WTC11 (cell line): ENCODE measurements at regions not wholly inside any gene's neighbourhood (a gene's known extent, or its start where the extent isn't known, plus 50 kb on each side); places are given as distances from the start of the nearest gene placed in this dataset.

Source experiments
- ATAC-seq: fragments of 200-7000 bp; cut with Tn5 transposase; 2 replicates; pipeline ENCODE4 v1.10.0; 2021; ENCODE audit warnings: mild to moderate bottlenecking, moderate library complexity
- CTCF ChIA-PET: fragments of 300-600 bp; sonication (Branson Sonifier 250); formaldehyde crosslinking; loops from one replicate; lab custom pipeline; 2021; ENCODE audit warnings: antibody characterized with exemption; lab: Charles Lee
- POLR2A ChIA-PET: fragments of 350-600 bp; sonication (Branson Sonifier 250); formaldehyde crosslinking; loops from one replicate; lab custom pipeline; 2021; ENCODE audit warnings: antibody characterized with exemption; lab: Charles Lee
- DNase-seq: peaks from one replicate; pipeline ENCODE4 v3.0.0; 2021; ENCODE audit warnings: low spot score
- H3K27ac Mint-ChIP-seq: 2 replicates; pipeline ENCODE4 v1.8.0; 2021; ENCODE audit warnings: mixed read lengths
- H3K27me3 Mint-ChIP-seq: 2 replicates; pipeline ENCODE4 v1.8.0; 2021; ENCODE audit warnings: low read depth, mild to moderate bottlenecking, moderate library complexity, mixed read lengths
- H3K36me3 Mint-ChIP-seq: 2 replicates; pipeline ENCODE4 v1.8.0; 2021; ENCODE audit warnings: mixed read lengths
- H3K4me1 Mint-ChIP-seq: 2 replicates; pipeline ENCODE4 v1.8.0; 2022; ENCODE audit warnings: mixed read lengths
- H3K4me3 Mint-ChIP-seq: 2 replicates; pipeline ENCODE4 v1.8.0; 2021; ENCODE audit warnings: mild to moderate bottlenecking, moderate library complexity, mixed read lengths
- H3K9me3 Mint-ChIP-seq: 2 replicates; pipeline ENCODE4 v1.8.0; 2021; ENCODE audit warnings: mixed read lengths
- E2F1 ChIP-seq: sonication (generic); formaldehyde crosslinking; IDR thresholded peaks from 2 replicates; pipeline ENCODE4 v1.8.0; 2022; ENCODE audit warnings: mild to moderate bottlenecking, missing genetic modification reagents
- ESRRA ChIP-seq: sonication (generic); formaldehyde crosslinking; IDR thresholded peaks from 2 replicates; pipeline ENCODE4 v1.8.1; 2022; ENCODE audit warnings: mild to moderate bottlenecking, missing genetic modification reagents, borderline replicate concordance
- ETV6 ChIP-seq: sonication (generic); formaldehyde crosslinking; IDR thresholded peaks from 2 replicates; pipeline ENCODE4 v1.8.1; 2022; ENCODE audit warnings: mild to moderate bottlenecking, missing genetic modification reagents
- FOXJ3 ChIP-seq: sonication (generic); formaldehyde crosslinking; IDR thresholded peaks from 2 replicates; pipeline ENCODE4 v1.9.0; 2021; ENCODE audit warnings: missing genetic modification reagents, mild to moderate bottlenecking, borderline replicate concordance
- FOXK1 ChIP-seq: sonication (generic); formaldehyde crosslinking; IDR thresholded peaks from 2 replicates; pipeline ENCODE4 v1.8.0; 2022; ENCODE audit warnings: mild to moderate bottlenecking, moderate library complexity, missing genetic modification reagents
- GRHL2 ChIP-seq: fragments of 250-450 bp; sonication (Bioruptor Pico); IDR thresholded peaks from 2 replicates; pipeline ENCODE4 v1.8.0; 2022; ENCODE audit warnings: mild to moderate bottlenecking, moderate library complexity; ENCODE audit not compliant: insufficient replicate concordance, severe bottlenecking
- GTF2I ChIP-seq: fragments of 250-450 bp; sonication (Bioruptor Pico); conservative IDR thresholded peaks from 2 replicates; pipeline ENCODE4 v1.4.0; 2021; ENCODE audit warnings: mild to moderate bottlenecking
- HMGA2 ChIP-seq: fragments of 250-450 bp; sonication (Bioruptor Pico); IDR thresholded peaks from 2 replicates; pipeline ENCODE4 v1.4.0; 2021; ENCODE audit warnings: mild to moderate bottlenecking, moderate library complexity
- JUN ChIP-seq: sonication (generic); formaldehyde crosslinking; IDR thresholded peaks from 2 replicates; pipeline ENCODE4 v1.8.0; 2023; ENCODE audit warnings: mild to moderate bottlenecking, missing genetic modification reagents
- NFE2L1 ChIP-seq: sonication (generic); formaldehyde crosslinking; IDR thresholded peaks from 2 replicates; pipeline ENCODE4 v1.8.1; 2023; ENCODE audit warnings: missing genetic modification reagents
- NR2C2 ChIP-seq: sonication (generic); formaldehyde crosslinking; IDR thresholded peaks from 2 replicates; pipeline ENCODE4 v1.8.0; 2022; ENCODE audit warnings: mild to moderate bottlenecking, missing genetic modification reagents
- TP53 ChIP-seq: sonication (generic); formaldehyde crosslinking; IDR thresholded peaks from 2 replicates; pipeline ENCODE4 v1.8.1; 2023; ENCODE audit warnings: mild to moderate bottlenecking, missing genetic modification reagents
- USF2 ChIP-seq: sonication (generic); formaldehyde crosslinking; IDR thresholded peaks from 2 replicates; pipeline ENCODE4 v1.8.1; 2023; ENCODE audit warnings: mild to moderate bottlenecking, missing genetic modification reagents, moderate library complexity
- ZMAT4 ChIP-seq: fragments of 250-450 bp; sonication (Bioruptor Pico); IDR thresholded peaks from 2 replicates; pipeline ENCODE4 v1.9.0; 2021; ENCODE audit warnings: mild to moderate bottlenecking
- ZNF263 ChIP-seq: sonication (generic); formaldehyde crosslinking; IDR thresholded peaks from 2 replicates; pipeline ENCODE4 v1.8.1; 2022; ENCODE audit warnings: low read depth, mild to moderate bottlenecking, moderate library complexity, missing genetic modification reagents
- ZNF396 ChIP-seq: fragments of 250-450 bp; sonication (Bioruptor Pico); IDR thresholded peaks from 2 replicates; pipeline ENCODE4 v1.8.0; 2021; ENCODE audit warnings: mild to moderate bottlenecking, moderate library complexity, borderline replicate concordance
- ZNF423 ChIP-seq: fragments of 250-450 bp; sonication (Bioruptor Pico); IDR thresholded peaks from 2 replicates; pipeline ENCODE4 v2.1.2; 2022; ENCODE audit warnings: mild to moderate bottlenecking, moderate library complexity
- ZNF671 ChIP-seq: fragments of 250-450 bp; sonication (Bioruptor Pico); IDR thresholded peaks from 2 replicates; pipeline ENCODE4 v1.8.0; 2021; ENCODE audit warnings: mild to moderate bottlenecking
- TF ChIP-seq, protein P1 (sequence below): sonication (generic); formaldehyde crosslinking; IDR thresholded peaks from 2 replicates; pipeline ENCODE4 v1.8.1; 2022; ENCODE audit warnings: mild to moderate bottlenecking, moderate library complexity, missing genetic modification reagents
- TF ChIP-seq, protein P2 (sequence below): sonication (generic); formaldehyde crosslinking; IDR thresholded peaks from 2 replicates; pipeline ENCODE4 v1.8.0; 2023; ENCODE audit warnings: missing genetic modification reagents, mild to moderate bottlenecking, borderline replicate concordance
- TF ChIP-seq, protein P3 (sequence below): sonication (generic); formaldehyde crosslinking; IDR thresholded peaks from 2 replicates; pipeline ENCODE4 v1.8.1; 2023; ENCODE audit warnings: mild to moderate bottlenecking, missing genetic modification reagents, moderate library complexity
- TF ChIP-seq, protein P4 (sequence below): fragments of 250-450 bp; sonication (Bioruptor Pico); IDR thresholded peaks from 2 replicates; pipeline ENCODE4 v1.9.0; 2021; ENCODE audit warnings: moderate library complexity, mild to moderate bottlenecking, inconsistent platforms, borderline replicate concordance
- TF ChIP-seq, protein P5 (sequence below): fragments of 250-450 bp; sonication (Bioruptor Pico); IDR thresholded peaks from 2 replicates; pipeline ENCODE4 v1.8.0; 2021; ENCODE audit warnings: mild to moderate bottlenecking

DNA sequence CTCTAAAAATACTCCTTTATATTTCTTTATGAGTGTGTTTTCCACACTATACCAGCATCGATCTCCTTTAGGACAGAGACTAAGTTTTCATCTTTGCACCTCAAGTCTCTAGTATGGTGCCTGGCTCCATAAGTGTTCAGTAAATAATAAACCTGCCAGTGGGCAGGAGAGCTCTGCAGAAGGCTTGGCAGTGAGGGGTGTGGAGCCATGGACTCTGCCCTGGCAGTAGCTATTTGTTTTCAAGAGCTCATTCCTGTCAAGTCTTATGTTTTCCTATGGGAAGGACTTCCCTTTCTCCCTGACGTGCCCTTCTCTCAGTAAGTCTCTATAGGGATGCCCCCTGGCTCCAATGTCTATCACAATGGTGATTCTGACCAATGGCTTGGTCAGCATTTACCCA lies 252.2 kb downstream of the PIK3R1 start:
- Mint-ChIP-seq H3K36me3 (no peaks in the 10 kb centered on the region), H3K4me3 (no peak overlapping the region), H3K4me1 (no peaks in the 10 kb centered on the region), H3K9me3 (peaks cover 14% of the 10 kb centered on the region), H3K27ac (no peak overlapping the region), H3K27me3 (no peaks in the 10 kb centered on the region)
- POLR2A ChIA-PET: no interaction called here
- no peak for TF ChIP-seq TP53 (CRISPR knock-in tag)
- no peak for TF ChIP-seq HMGA2 (CRISPR knock-in tag)
- no peak for TF ChIP-seq ZNF423
- no peak for TF ChIP-seq ZNF396 (CRISPR knock-in tag)
- no peak for TF ChIP-seq GTF2I (CRISPR knock-in tag)
- no peak for TF ChIP-seq ESRRA (CRISPR knock-in tag)
- TF ChIP-seq NFE2L1 (CRISPR knock-in tag): no peak
- TF ChIP-seq, protein P1, sequence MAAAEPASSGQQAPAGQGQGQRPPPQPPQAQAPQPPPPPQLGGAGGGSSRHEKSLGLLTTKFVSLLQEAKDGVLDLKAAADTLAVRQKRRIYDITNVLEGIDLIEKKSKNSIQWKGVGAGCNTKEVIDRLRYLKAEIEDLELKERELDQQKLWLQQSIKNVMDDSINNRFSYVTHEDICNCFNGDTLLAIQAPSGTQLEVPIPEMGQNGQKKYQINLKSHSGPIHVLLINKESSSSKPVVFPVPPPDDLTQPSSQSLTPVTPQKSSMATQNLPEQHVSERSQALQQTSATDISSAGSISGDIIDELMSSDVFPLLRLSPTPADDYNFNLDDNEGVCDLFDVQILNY (CRISPR knock-in tag): no peak
- TF ChIP-seq NR2C2 (CRISPR knock-in tag): no peak
- no peak for TF ChIP-seq USF2 (CRISPR knock-in tag)
- no peak for TF ChIP-seq ZNF671 (CRISPR knock-in tag)
- TF ChIP-seq, protein P2, sequence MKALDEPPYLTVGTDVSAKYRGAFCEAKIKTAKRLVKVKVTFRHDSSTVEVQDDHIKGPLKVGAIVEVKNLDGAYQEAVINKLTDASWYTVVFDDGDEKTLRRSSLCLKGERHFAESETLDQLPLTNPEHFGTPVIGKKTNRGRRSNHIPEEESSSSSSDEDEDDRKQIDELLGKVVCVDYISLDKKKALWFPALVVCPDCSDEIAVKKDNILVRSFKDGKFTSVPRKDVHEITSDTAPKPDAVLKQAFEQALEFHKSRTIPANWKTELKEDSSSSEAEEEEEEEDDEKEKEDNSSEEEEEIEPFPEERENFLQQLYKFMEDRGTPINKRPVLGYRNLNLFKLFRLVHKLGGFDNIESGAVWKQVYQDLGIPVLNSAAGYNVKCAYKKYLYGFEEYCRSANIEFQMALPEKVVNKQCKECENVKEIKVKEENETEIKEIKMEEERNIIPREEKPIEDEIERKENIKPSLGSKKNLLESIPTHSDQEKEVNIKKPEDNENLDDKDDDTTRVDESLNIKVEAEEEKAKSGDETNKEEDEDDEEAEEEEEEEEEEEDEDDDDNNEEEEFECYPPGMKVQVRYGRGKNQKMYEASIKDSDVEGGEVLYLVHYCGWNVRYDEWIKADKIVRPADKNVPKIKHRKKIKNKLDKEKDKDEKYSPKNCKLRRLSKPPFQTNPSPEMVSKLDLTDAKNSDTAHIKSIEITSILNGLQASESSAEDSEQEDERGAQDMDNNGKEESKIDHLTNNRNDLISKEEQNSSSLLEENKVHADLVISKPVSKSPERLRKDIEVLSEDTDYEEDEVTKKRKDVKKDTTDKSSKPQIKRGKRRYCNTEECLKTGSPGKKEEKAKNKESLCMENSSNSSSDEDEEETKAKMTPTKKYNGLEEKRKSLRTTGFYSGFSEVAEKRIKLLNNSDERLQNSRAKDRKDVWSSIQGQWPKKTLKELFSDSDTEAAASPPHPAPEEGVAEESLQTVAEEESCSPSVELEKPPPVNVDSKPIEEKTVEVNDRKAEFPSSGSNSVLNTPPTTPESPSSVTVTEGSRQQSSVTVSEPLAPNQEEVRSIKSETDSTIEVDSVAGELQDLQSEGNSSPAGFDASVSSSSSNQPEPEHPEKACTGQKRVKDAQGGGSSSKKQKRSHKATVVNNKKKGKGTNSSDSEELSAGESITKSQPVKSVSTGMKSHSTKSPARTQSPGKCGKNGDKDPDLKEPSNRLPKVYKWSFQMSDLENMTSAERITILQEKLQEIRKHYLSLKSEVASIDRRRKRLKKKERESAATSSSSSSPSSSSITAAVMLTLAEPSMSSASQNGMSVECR (CRISPR knock-in tag): no peak
- no peak for TF ChIP-seq ETV6 (CRISPR knock-in tag)
- CTCF ChIA-PET: interaction anchor here (1.1 kb wide), 1 partner anchor 10 kb away, joined by 4 read pairs; no protein-coding TSS in a partner anchor
- DNase-seq (no peak), ATAC-seq (no peak)

DNA sequence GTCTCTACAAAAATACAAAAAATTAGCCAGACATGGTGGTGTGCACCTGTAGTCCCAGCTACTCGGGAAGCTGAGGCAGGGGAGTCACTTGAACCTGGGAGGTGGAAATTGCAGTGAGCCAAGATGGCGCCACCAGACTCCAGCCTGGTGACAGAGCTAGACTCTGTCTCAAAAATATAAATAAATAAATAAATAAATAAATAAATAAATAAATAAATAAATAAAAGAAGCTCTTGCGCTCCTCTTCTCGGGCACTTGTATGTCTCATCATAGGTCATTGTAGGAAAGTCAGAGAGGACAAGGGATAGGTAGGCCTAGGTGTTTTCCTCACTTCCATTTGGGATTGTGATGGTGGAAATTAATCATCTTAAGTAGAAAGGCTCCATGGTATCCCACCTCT lies 252.8 kb downstream of the PIK3R1 start:
- Mint-ChIP-seq H3K4me1 (no peaks in the 10 kb centered on the region), H3K27ac (no peak overlapping the region), H3K36me3 (no peaks in the 10 kb centered on the region), H3K27me3 (no peaks in the 10 kb centered on the region), H3K9me3 (peaks cover 14% of the 10 kb centered on the region), H3K4me3 (no peak overlapping the region)
- no peak for DNase-seq
- POLR2A ChIA-PET: no interaction called here
- TF ChIP-seq FOXK1 (no peak), GRHL2 (no peak), JUN (CRISPR knock-in tag) (no peak), E2F1 (CRISPR knock-in tag) (no peak), ZNF263 (no peak), ZMAT4 (no peak), FOXJ3 (CRISPR knock-in tag) (no peak)
- TF ChIP-seq, protein P3, sequence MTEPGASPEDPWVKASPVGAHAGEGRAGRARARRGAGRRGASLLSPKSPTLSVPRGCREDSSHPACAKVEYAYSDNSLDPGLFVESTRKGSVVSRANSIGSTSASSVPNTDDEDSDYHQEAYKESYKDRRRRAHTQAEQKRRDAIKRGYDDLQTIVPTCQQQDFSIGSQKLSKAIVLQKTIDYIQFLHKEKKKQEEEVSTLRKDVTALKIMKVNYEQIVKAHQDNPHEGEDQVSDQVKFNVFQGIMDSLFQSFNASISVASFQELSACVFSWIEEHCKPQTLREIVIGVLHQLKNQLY (CRISPR knock-in tag): no peak
- TF ChIP-seq, protein P4, sequence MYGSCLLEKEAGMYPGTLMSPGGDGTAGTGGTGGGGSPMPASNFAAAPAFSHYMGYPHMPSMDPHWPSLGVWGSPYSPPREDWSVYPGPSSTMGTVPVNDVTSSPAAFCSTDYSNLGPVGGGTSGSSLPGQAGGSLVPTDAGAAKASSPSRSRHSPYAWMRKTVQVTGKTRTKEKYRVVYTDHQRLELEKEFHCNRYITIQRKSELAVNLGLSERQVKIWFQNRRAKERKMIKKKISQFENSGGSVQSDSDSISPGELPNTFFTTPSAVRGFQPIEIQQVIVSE (CRISPR knock-in tag): no peak
- TF ChIP-seq, protein P5, sequence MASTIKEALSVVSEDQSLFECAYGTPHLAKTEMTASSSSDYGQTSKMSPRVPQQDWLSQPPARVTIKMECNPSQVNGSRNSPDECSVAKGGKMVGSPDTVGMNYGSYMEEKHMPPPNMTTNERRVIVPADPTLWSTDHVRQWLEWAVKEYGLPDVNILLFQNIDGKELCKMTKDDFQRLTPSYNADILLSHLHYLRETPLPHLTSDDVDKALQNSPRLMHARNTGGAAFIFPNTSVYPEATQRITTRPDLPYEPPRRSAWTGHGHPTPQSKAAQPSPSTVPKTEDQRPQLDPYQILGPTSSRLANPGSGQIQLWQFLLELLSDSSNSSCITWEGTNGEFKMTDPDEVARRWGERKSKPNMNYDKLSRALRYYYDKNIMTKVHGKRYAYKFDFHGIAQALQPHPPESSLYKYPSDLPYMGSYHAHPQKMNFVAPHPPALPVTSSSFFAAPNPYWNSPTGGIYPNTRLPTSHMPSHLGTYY (CRISPR knock-in tag): no peak
- ATAC-seq: no peak
- CTCF ChIA-PET: interaction anchor here (1.1 kb wide), 1 partner anchor 9 kb away, joined by 4 read pairs; no protein-coding TSS in a partner anchor
